ENCODE measurements at regions not wholly inside any gene's neighbourhood (a gene's known extent, or its start where the extent isn't known, plus 50 kb on each side); places are given as distances from the start of the nearest gene placed in this dataset.
A peak's percentile ranks its signal among the peaks of the same experiment; 100 is the strongest.

- ChIA-PET POLR2A (no interaction called here), CTCF (interaction anchor here (0.6 kb wide), 1 partner anchor 57 kb away, joined by 3 read pairs; no protein-coding TSS in a partner anchor)
- intact Hi-C loops (cut with micrococcal nuclease) = no loop called here
- no peak for TF ChIP-seq CTCF (IDR thresholded peaks at IDR 0.05; ENCODE audit: unreplicated experiment)
- peak; percentile 57 for DNase-seq (ENCODE audit: unreplicated experiment)
- Mint-ChIP-seq H3K9me3 (ENCODE audit: unreplicated experiment) (no peaks in the 10 kb centered on the region), H3K4me3 (ENCODE audit: unreplicated experiment) (no peak overlapping the region), H3K27me3 (ENCODE audit: insufficient read depth, unreplicated experiment) (no peaks in the 10 kb centered on the region), H3K4me1 (ENCODE audit: insufficient read depth, unreplicated experiment) (peaks cover 8% of the 10 kb centered on the region), H3K36me3 (ENCODE audit: insufficient read depth, unreplicated experiment) (no peaks in the 10 kb centered on the region), H3K27ac (ENCODE audit: low read depth, unreplicated experiment) (no peak overlapping the region)
- no TSS peak for BruUV-seq (replicated peaks)
Observed at GRCh38 chr10:93199191-93199751, 125.6 kb downstream of the CYP26A1 start.

- no peaks in the 10 kb centered on the region for H3K27me3 Mint-ChIP-seq (ENCODE audit: insufficient read depth, unreplicated experiment)
- no peak for DNase-seq (ENCODE audit: unreplicated experiment)
- no peak overlapping the region for H3K4me3 Mint-ChIP-seq (ENCODE audit: unreplicated experiment)
- no peaks in the 10 kb centered on the region for H3K9me3 Mint-ChIP-seq (ENCODE audit: unreplicated experiment)
- H3K4me1 Mint-ChIP-seq (ENCODE audit: insufficient read depth, unreplicated experiment) = no peaks in the 10 kb centered on the region
- no peak overlapping the region for H3K27ac Mint-ChIP-seq (ENCODE audit: low read depth, unreplicated experiment)
- H3K36me3 Mint-ChIP-seq (ENCODE audit: insufficient read depth, unreplicated experiment) = no peaks in the 10 kb centered on the region
- ChIA-PET POLR2A (no interaction called here), CTCF (no interaction called here)
- BruUV-seq (replicated peaks) = no TSS peak
- intact Hi-C loops (cut with micrococcal nuclease) = no loop called here
- no peak for TF ChIP-seq CTCF (IDR thresholded peaks at IDR 0.05; ENCODE audit: unreplicated experiment)
Observed at GRCh38 chr10:93204494-93205485, 131.1 kb downstream of the CYP26A1 start.

- TF ChIP-seq CTCF (IDR thresholded peaks at IDR 0.05; ENCODE audit: unreplicated experiment) = no peak
- no TSS peak for BruUV-seq (replicated peaks)
- Mint-ChIP-seq H3K27ac (ENCODE audit: low read depth, unreplicated experiment) (no peak overlapping the region), H3K9me3 (ENCODE audit: unreplicated experiment) (no peaks in the 10 kb centered on the region), H3K36me3 (ENCODE audit: insufficient read depth, unreplicated experiment) (no peaks in the 10 kb centered on the region), H3K27me3 (ENCODE audit: insufficient read depth, unreplicated experiment) (no peaks in the 10 kb centered on the region), H3K4me3 (ENCODE audit: unreplicated experiment) (no peak overlapping the region), H3K4me1 (ENCODE audit: insufficient read depth, unreplicated experiment) (no peaks in the 10 kb centered on the region)
- DNase-seq (ENCODE audit: unreplicated experiment) = no peak
- intact Hi-C loops (cut with micrococcal nuclease) = no loop called here
- CTCF ChIA-PET = no interaction called here
- POLR2A ChIA-PET = no interaction called here
Observed at GRCh38 chr10:93206652-93207051, 133.0 kb downstream of the CYP26A1 start.

GRCh38 chr10:93208717-93209464 is 135.2 kb downstream of the CYP26A1 start:
- ChIA-PET POLR2A (interaction anchor here (0.8 kb wide), 1 partner anchor 10 kb away, joined by 3 read pairs; no protein-coding TSS in a partner anchor), CTCF (no interaction called here)
- DNase-seq (ENCODE audit: unreplicated experiment) = peak; percentile 61
- Mint-ChIP-seq H3K27me3 (ENCODE audit: insufficient read depth, unreplicated experiment) (no peaks in the 10 kb centered on the region), H3K36me3 (ENCODE audit: insufficient read depth, unreplicated experiment) (no peaks in the 10 kb centered on the region), H3K27ac (ENCODE audit: low read depth, unreplicated experiment) (no peak overlapping the region), H3K4me1 (ENCODE audit: insufficient read depth, unreplicated experiment) (no peaks in the 10 kb centered on the region), H3K9me3 (ENCODE audit: unreplicated experiment) (no peaks in the 10 kb centered on the region), H3K4me3 (ENCODE audit: unreplicated experiment) (no peak overlapping the region)
- no TSS peak for BruUV-seq (replicated peaks)
- intact Hi-C loops (cut with micrococcal nuclease) = no loop called here
- TF ChIP-seq CTCF (IDR thresholded peaks at IDR 0.05; ENCODE audit: unreplicated experiment) = no peak

Data from MCF 10A (cell line).